ENCODE measurements at regions not wholly inside any gene's neighbourhood (a gene's known extent, or its start where the extent isn't known, plus 50 kb on each side); places are given as distances from the start of the nearest gene placed in this dataset.

GRCh38 chr12:75771023-75771422, 259.6 kb upstream of the KRR1 start:
- TF ChIP-seq CTCF (IDR thresholded peaks at IDR 0.05) (no peak), POLR2AphosphoS5 (IDR thresholded peaks at IDR 0.05; ENCODE audit: insufficient read depth in 1 of 2, low read depth in 1 of 2) (no peak)

All from vagina (tissue), 2 donors.